ENCODE measurements at regions not wholly inside any gene's neighbourhood (a gene's known extent, or its start where the extent isn't known, plus 50 kb on each side); places are given as distances from the start of the nearest gene placed in this dataset.
A peak's percentile ranks its signal among the peaks of the same experiment; 100 is the strongest.

DNA sequence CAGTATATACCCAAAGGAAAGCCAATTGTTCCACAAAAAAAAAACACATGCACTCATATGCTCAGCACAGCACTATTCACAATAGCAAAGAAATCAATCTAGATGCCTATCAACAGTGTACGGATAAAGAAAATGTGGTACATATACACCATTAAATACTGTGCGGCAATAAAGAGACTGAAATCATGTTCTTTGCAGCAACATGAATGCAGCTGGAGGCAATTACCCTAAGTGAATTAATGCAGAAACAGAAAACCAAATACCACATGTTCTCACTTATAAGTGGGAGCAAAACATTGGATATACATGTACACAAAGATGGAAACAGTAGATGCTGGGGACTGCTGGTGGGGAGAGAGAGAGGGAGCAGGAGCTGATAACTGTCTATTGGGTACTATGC, 124.2 kb upstream of the AADACL2 start:
- H3K4me2 ChIP-seq (ENCODE audit: low read length): no peak overlapping the region
- H3K18ac ChIP-seq (ENCODE audit: low read length): no peak overlapping the region
- H4K5ac ChIP-seq (ENCODE audit: low read length): no peak overlapping the region
- no peak overlapping the region for H2BK5ac ChIP-seq (ENCODE audit: low read length)
- no peak overlapping the region for H3K23ac ChIP-seq (ENCODE audit: low read length)
- no CpG with 5 or more reads among the region's 2 CpGs for WGBS (ENCODE audit: extremely low coverage, insufficient coverage, low lambda C conversion rate)
- H3K4me3 ChIP-seq (ENCODE audit: low read length): no peak overlapping the region
- H3K36me3 ChIP-seq (ENCODE audit: control insufficient read depth, insufficient read depth, low read length): no peaks in the 10 kb centered on the region
- DNase-seq: no peak
- no peak overlapping the region for H4K8ac ChIP-seq (ENCODE audit: low read depth, low read length)
- H3K9ac ChIP-seq (ENCODE audit: low read length): no peak overlapping the region
- H3K79me2 ChIP-seq (ENCODE audit: control insufficient read depth, insufficient read depth, low read length): no peaks in the 10 kb centered on the region
- no peak overlapping the region for H2AK5ac ChIP-seq (ENCODE audit: low read length)
- no peaks in the 10 kb centered on the region for H3K79me1 ChIP-seq (ENCODE audit: low read length)
- no peak overlapping the region for H3K4ac ChIP-seq (ENCODE audit: low read depth, low read length)
- H3K27me3 ChIP-seq (ENCODE audit: insufficient read depth, low read length, poor library complexity): no peaks in the 10 kb centered on the region
- no peak overlapping the region for H2BK120ac ChIP-seq (ENCODE audit: low read depth, low read length)
- no peak overlapping the region for H2BK15ac ChIP-seq (replicated peaks; ENCODE audit: low read depth)
- no peaks in the 10 kb centered on the region for H3K4me1 ChIP-seq (ENCODE audit: control insufficient read depth, low read depth, low read length)
- no peak overlapping the region for H3K56ac ChIP-seq (ENCODE audit: low read length)
- H3K27ac ChIP-seq (ENCODE audit: low read depth, low read length): no peak overlapping the region

DNA sequence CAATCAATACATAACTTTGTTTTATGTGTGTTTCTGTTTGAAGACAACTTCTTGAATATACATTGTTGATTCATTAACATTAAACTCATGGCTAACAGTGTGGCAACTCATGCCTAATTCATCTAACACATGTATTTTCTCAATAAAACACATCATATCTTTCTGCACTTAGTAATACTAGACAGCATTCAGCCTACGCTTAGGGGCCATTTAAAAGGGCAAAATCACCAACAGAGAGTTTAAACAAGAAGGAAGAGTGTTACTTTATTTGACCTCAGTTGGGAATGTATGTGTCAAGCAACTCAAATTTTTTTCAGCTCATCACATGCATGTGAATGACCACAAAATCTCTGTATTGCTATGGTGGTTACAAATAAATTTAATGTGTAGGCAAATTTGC, 128.8 kb upstream of the AADACL2 start:
- Histone ChIP-seq H3K27me3 (ENCODE audit: insufficient read depth, low read length, poor library complexity) (no peaks in the 10 kb centered on the region), H3K56ac (ENCODE audit: low read length) (no peak overlapping the region), H2AK5ac (ENCODE audit: low read length) (no peak overlapping the region), H2BK5ac (ENCODE audit: low read length) (no peak overlapping the region), H3K23ac (ENCODE audit: low read length) (no peak overlapping the region), H2BK15ac (replicated peaks; ENCODE audit: low read depth) (no peak overlapping the region), H3K27ac (ENCODE audit: low read depth, low read length) (no peak overlapping the region), H3K4me3 (ENCODE audit: low read length) (no peak overlapping the region), H3K18ac (ENCODE audit: low read length) (no peak overlapping the region), H4K5ac (ENCODE audit: low read length) (no peak overlapping the region), H3K36me3 (ENCODE audit: control insufficient read depth, insufficient read depth, low read length) (no peaks in the 10 kb centered on the region), H3K4ac (ENCODE audit: low read depth, low read length) (no peak overlapping the region), H2BK120ac (ENCODE audit: low read depth, low read length) (no peak overlapping the region), H3K79me1 (ENCODE audit: low read length) (no peaks in the 10 kb centered on the region), H4K8ac (ENCODE audit: low read depth, low read length) (no peak overlapping the region), H3K79me2 (ENCODE audit: control insufficient read depth, insufficient read depth, low read length) (no peaks in the 10 kb centered on the region), H3K4me1 (ENCODE audit: control insufficient read depth, low read depth, low read length) (no peaks in the 10 kb centered on the region), H3K9ac (ENCODE audit: low read length) (no peak overlapping the region), H3K4me2 (ENCODE audit: low read length) (no peak overlapping the region)
- DNase-seq: no peak
- WGBS (ENCODE audit: extremely low coverage, insufficient coverage, low lambda C conversion rate): no CpG with 5 or more reads among the region's 1 CpG

DNA sequence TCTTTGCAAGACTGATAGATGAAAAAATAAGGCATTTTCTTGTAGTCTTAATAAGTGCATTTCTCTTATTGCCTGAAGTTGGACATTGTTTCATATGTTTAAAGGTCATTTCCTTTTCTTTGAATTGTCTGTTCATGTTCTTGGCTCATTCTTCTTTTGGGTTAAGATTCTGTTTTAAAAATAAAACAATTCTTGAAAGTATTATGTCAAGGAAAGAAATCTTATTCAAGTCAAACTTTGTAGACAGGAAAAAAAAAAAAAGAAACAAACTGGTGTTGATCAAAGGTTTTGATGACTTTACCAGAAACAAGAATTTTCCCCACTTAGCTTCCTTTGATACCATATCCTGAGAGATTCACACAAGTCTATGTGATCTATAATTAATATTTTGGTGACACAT, 132.9 kb upstream of the AADACL2 start:
- H2AK5ac ChIP-seq (ENCODE audit: low read length): no peak overlapping the region
- H3K36me3 ChIP-seq (ENCODE audit: control insufficient read depth, insufficient read depth, low read length): no peaks in the 10 kb centered on the region
- no peaks in the 10 kb centered on the region for H3K4me1 ChIP-seq (ENCODE audit: control insufficient read depth, low read depth, low read length)
- H3K79me2 ChIP-seq (ENCODE audit: control insufficient read depth, insufficient read depth, low read length): no peaks in the 10 kb centered on the region
- DNase-seq: no peak
- H4K8ac ChIP-seq (ENCODE audit: low read depth, low read length): no peak overlapping the region
- no peak overlapping the region for H3K9ac ChIP-seq (ENCODE audit: low read length)
- no peak overlapping the region for H3K23ac ChIP-seq (ENCODE audit: low read length)
- H3K4me3 ChIP-seq (ENCODE audit: low read length): no peak overlapping the region
- no peak overlapping the region for H3K18ac ChIP-seq (ENCODE audit: low read length)
- H4K5ac ChIP-seq (ENCODE audit: low read length): no peak overlapping the region
- H3K27ac ChIP-seq (ENCODE audit: low read depth, low read length): no peak overlapping the region
- H3K79me1 ChIP-seq (ENCODE audit: low read length): no peaks in the 10 kb centered on the region
- H3K56ac ChIP-seq (ENCODE audit: low read length): no peak overlapping the region
- no peak overlapping the region for H3K4me2 ChIP-seq (ENCODE audit: low read length)
- no peaks in the 10 kb centered on the region for H3K27me3 ChIP-seq (ENCODE audit: insufficient read depth, low read length, poor library complexity)
- H2BK120ac ChIP-seq (ENCODE audit: low read depth, low read length): no peak overlapping the region
- no peak overlapping the region for H2BK15ac ChIP-seq (replicated peaks; ENCODE audit: low read depth)
- H3K4ac ChIP-seq (ENCODE audit: low read depth, low read length): no peak overlapping the region
- no peak overlapping the region for H2BK5ac ChIP-seq (ENCODE audit: low read length)

DNA sequence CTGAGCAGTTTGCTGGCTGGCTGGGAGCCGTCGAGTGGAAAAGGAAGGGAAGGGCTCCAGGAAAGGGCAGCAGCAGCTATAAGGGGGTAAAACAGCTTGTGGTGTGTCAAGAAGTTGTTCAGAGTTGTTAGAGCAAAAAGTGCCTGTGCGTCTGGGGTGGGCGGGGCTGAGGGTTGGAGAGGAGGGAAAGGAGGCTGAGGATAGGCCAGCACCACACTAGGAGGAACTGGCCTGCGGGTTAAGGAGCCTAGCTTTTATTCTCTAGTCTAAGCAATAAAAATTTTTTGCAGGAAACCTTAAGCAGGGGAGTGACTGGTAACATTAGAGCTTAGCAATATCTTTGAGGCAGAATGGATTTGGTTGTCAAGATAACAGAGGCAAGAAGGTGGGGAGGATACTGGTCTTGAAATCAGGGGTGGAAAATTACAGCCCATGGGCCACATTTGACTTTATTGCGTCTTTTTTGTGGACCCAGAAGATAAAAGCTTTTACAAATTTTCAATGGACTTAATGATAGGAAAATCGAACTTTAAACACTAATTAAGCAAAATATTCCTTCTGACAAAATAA, 134.5 kb upstream of the AADACL2 start:
- H3K4me3 ChIP-seq (ENCODE audit: low read length): no peak overlapping the region
- H3K79me2 ChIP-seq (ENCODE audit: control insufficient read depth, insufficient read depth, low read length): no peaks in the 10 kb centered on the region
- H2BK15ac ChIP-seq (replicated peaks; ENCODE audit: low read depth): no peak overlapping the region
- H3K23ac ChIP-seq (ENCODE audit: low read length): no peak overlapping the region
- no peak overlapping the region for H3K18ac ChIP-seq (ENCODE audit: low read length)
- no peaks in the 10 kb centered on the region for H3K36me3 ChIP-seq (ENCODE audit: control insufficient read depth, insufficient read depth, low read length)
- no peak overlapping the region for H3K9ac ChIP-seq (ENCODE audit: low read length)
- no peak overlapping the region for H4K5ac ChIP-seq (ENCODE audit: low read length)
- no peak overlapping the region for H2AK5ac ChIP-seq (ENCODE audit: low read length)
- peak; percentile 1 for DNase-seq
- H2BK5ac ChIP-seq (ENCODE audit: low read length): no peak overlapping the region
- H3K4ac ChIP-seq (ENCODE audit: low read depth, low read length): no peak overlapping the region
- H4K8ac ChIP-seq (ENCODE audit: low read depth, low read length): no peak overlapping the region
- no peaks in the 10 kb centered on the region for H3K27me3 ChIP-seq (ENCODE audit: insufficient read depth, low read length, poor library complexity)
- H2BK120ac ChIP-seq (ENCODE audit: low read depth, low read length): no peak overlapping the region
- H3K27ac ChIP-seq (ENCODE audit: low read depth, low read length): no peak overlapping the region
- no peak overlapping the region for H3K4me2 ChIP-seq (ENCODE audit: low read length)
- H3K79me1 ChIP-seq (ENCODE audit: low read length): no peaks in the 10 kb centered on the region
- H3K56ac ChIP-seq (ENCODE audit: low read length): no peak overlapping the region
- no CpG with 5 or more reads among the region's 7 CpGs for WGBS (ENCODE audit: extremely low coverage, insufficient coverage, low lambda C conversion rate)
- no peaks in the 10 kb centered on the region for H3K4me1 ChIP-seq (ENCODE audit: control insufficient read depth, low read depth, low read length)

DNA sequence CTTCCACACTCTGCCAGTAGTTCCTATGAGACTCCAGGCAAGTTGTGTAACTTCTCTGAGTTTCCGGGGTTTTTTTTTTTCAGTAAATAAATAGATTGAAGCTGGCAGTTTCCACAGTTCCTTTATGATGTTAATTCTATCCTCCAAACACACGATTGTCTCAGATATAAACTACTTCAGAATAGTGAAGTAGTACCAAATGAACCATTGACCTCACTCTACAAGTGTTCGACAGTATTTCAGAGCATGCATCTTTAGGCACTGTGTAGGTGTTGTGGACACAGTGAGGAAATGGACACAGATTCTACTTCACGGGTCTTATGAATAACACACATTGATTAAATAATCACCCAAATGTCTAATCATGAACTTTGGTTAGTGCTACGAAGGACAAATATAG, 136.1 kb upstream of the IGSF10 start:
- Histone ChIP-seq H3K27ac (ENCODE audit: low read depth, low read length) (no peak overlapping the region), H2AK5ac (ENCODE audit: low read length) (no peak overlapping the region), H3K4me1 (ENCODE audit: control insufficient read depth, low read depth, low read length) (no peaks in the 10 kb centered on the region), H3K4me2 (ENCODE audit: low read length) (no peak overlapping the region), H3K56ac (ENCODE audit: low read length) (no peak overlapping the region), H3K9ac (ENCODE audit: low read length) (no peak overlapping the region), H2BK5ac (ENCODE audit: low read length) (no peak overlapping the region), H2BK15ac (replicated peaks; ENCODE audit: low read depth) (no peak overlapping the region), H3K36me3 (ENCODE audit: control insufficient read depth, insufficient read depth, low read length) (no peaks in the 10 kb centered on the region), H3K79me1 (ENCODE audit: low read length) (no peaks in the 10 kb centered on the region), H3K18ac (ENCODE audit: low read length) (no peak overlapping the region), H3K23ac (ENCODE audit: low read length) (no peak overlapping the region), H3K4ac (ENCODE audit: low read depth, low read length) (no peak overlapping the region), H4K5ac (ENCODE audit: low read length) (no peak overlapping the region), H2BK120ac (ENCODE audit: low read depth, low read length) (no peak overlapping the region), H3K4me3 (ENCODE audit: low read length) (no peak overlapping the region), H3K27me3 (ENCODE audit: insufficient read depth, low read length, poor library complexity) (no peaks in the 10 kb centered on the region), H3K79me2 (ENCODE audit: control insufficient read depth, insufficient read depth, low read length) (no peaks in the 10 kb centered on the region), H4K8ac (ENCODE audit: low read depth, low read length) (no peak overlapping the region)
- DNase-seq: no peak
- WGBS (ENCODE audit: extremely low coverage, insufficient coverage, low lambda C conversion rate): no CpG with 5 or more reads among the region's 5 CpGs

DNA sequence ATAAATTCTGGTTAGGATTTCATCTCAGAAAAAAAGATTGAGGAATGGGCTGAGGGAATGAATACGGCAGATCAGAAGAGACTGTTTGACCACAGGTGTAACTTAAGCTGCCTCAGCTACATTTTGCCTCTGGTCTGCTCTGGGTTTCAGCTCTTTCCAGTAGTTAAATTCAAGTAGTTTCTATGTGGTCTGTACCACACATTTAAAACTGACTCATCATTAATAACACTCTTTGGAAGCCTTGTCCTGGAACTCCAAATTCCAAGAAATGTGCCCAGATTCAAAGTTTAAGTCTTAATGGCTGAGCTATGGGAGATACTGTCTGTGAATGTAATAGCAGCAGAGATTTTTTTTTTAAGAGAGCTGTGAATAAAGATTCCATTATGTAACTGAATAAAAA, 133.1 kb upstream of the IGSF10 start:
- WGBS (ENCODE audit: extremely low coverage, insufficient coverage, low lambda C conversion rate): no CpG with 5 or more reads among the region's 1 CpG
- H3K4me2 ChIP-seq (ENCODE audit: low read length): no peak overlapping the region
- no peak overlapping the region for H3K27ac ChIP-seq (ENCODE audit: low read depth, low read length)
- H2BK120ac ChIP-seq (ENCODE audit: low read depth, low read length): no peak overlapping the region
- no peak overlapping the region for H2AK5ac ChIP-seq (ENCODE audit: low read length)
- no peak overlapping the region for H4K8ac ChIP-seq (ENCODE audit: low read depth, low read length)
- no peak overlapping the region for H3K4me3 ChIP-seq (ENCODE audit: low read length)
- H3K79me1 ChIP-seq (ENCODE audit: low read length): no peaks in the 10 kb centered on the region
- H3K18ac ChIP-seq (ENCODE audit: low read length): no peak overlapping the region
- no peaks in the 10 kb centered on the region for H3K27me3 ChIP-seq (ENCODE audit: insufficient read depth, low read length, poor library complexity)
- H3K79me2 ChIP-seq (ENCODE audit: control insufficient read depth, insufficient read depth, low read length): no peaks in the 10 kb centered on the region
- no peak overlapping the region for H2BK5ac ChIP-seq (ENCODE audit: low read length)
- no peak for DNase-seq
- no peak overlapping the region for H3K56ac ChIP-seq (ENCODE audit: low read length)
- H3K4ac ChIP-seq (ENCODE audit: low read depth, low read length): no peak overlapping the region
- H3K4me1 ChIP-seq (ENCODE audit: control insufficient read depth, low read depth, low read length): no peaks in the 10 kb centered on the region
- H3K23ac ChIP-seq (ENCODE audit: low read length): no peak overlapping the region
- H3K9ac ChIP-seq (ENCODE audit: low read length): no peak overlapping the region
- H3K36me3 ChIP-seq (ENCODE audit: control insufficient read depth, insufficient read depth, low read length): no peaks in the 10 kb centered on the region
- H4K5ac ChIP-seq (ENCODE audit: low read length): no peak overlapping the region
- no peak overlapping the region for H2BK15ac ChIP-seq (replicated peaks; ENCODE audit: low read depth)
